ENCODE measurements at regions not wholly inside any gene's neighbourhood (a gene's known extent, or its start where the extent isn't known, plus 50 kb on each side); places are given as distances from the start of the nearest gene placed in this dataset.

GRCh38 chr11:8329847-8330361 lies 66.2 kb upstream of the LMO1 start:
- no peak for FAIRE-seq
- DNase-seq (ENCODE audit: extremely low read depth in 1 of 4, low spot score in 3 of 4) = no peak
- Histone ChIP-seq H4K20me1 (replicated peaks; ENCODE audit: control insufficient read depth, insufficient read depth, low read length) (peaks cover 6% of the 10 kb centered on the region; the same call in 1 of the 2 replicates), H3K27me3 (ENCODE audit: control insufficient read depth in 2 of 2, insufficient read depth in 2 of 2, low read length in 2 of 2) (peaks cover 0 to 41% of the 10 kb centered on the region in 2 experiments; a peak in 3 of 5 replicates), H2AFZ (ENCODE audit: low read depth, low read length) (no peak overlapping the region), H3K79me2 (ENCODE audit: control insufficient read depth, insufficient read depth, low read length) (no peaks in the 10 kb centered on the region), H3K9ac (ENCODE audit: insufficient read depth in 1 of 2, low read depth in 2 of 2, low read length in 2 of 2) (no peak overlapping the region), H3K27ac (ENCODE audit: extremely low read depth, low read depth, low read length) (no peak overlapping the region), H3K4me3 (no peak overlapping the region), H3K9me1 (ENCODE audit: control insufficient read depth, insufficient read depth, low read length) (no peaks in the 10 kb centered on the region), H3K36me3 (ENCODE audit: control insufficient read depth, insufficient read depth, low read length) (no peaks in the 10 kb centered on the region), H3K4me1 (replicated peaks in 1 of 2; ENCODE audit: control insufficient read depth in 2 of 2, insufficient read depth in 2 of 2, low read length in 2 of 2) (peaks cover 3 to 6% of the 10 kb centered on the region in 2 experiments; a peak in 3 of 5 replicates), H3K4me2 (ENCODE audit: insufficient read depth, low read length) (no peak overlapping the region), H3K9me3 (replicated peaks; ENCODE audit: control insufficient read depth, insufficient read depth, low read depth, low read length) (no peaks in the 10 kb centered on the region)
- in situ Hi-C loops (cut with MboI) (no loop called here), intact Hi-C loops (cut with micrococcal nuclease) (no loop called here)
- CTCF ChIA-PET (ENCODE audit: low intra/inter-chr PET ratio) = no interaction called here
- 6% methylated on average over 17 of the region's 17 CpGs for WGBS (ENCODE audit: insufficient coverage, low coverage, missing lambda C conversion rate)
- POLR2A ChIA-PET = interaction anchor here (0.7 kb wide), 1 partner anchor 601 kb away, joined by 3 read pairs; no protein-coding TSS in a partner anchor
- BruUV-seq (replicated peaks) = no TSS peak
- no peak for ATAC-seq
- TF ChIP-seq ZNF76 (CRISPR knock-in tag; IDR thresholded peaks at IDR 0.05; ENCODE audit: borderline replicate concordance) (no peak), POLR2G (IDR thresholded peaks at IDR 0.05; ENCODE audit: low read depth, low read length) (no peak), YBX1 (IDR thresholded peaks at IDR 0.05) (no peak), KAT7 (CRISPR knock-in tag; IDR thresholded peaks at IDR 0.05; ENCODE audit: borderline replicate concordance) (no peak), RBM39 (optimal IDR thresholded peaks at IDR 0.05; ENCODE audit: low read depth, low read length) (no peak), TCF15 (CRISPR knock-in tag; IDR thresholded peaks at IDR 0.05) (no peak), ZBTB9 (CRISPR knock-in tag; IDR thresholded peaks at IDR 0.05) (no peak), HLTF (IDR thresholded peaks at IDR 0.05) (no peak), DPF2 (IDR thresholded peaks at IDR 0.05) (no peak), FOXK2 (conservative IDR thresholded peaks at IDR 0.05 in 1 of 2, IDR thresholded peaks at IDR 0.05 in 1 of 2; ENCODE audit: low read depth in 2 of 2) (no peak), ZNF75A (CRISPR knock-in tag; IDR thresholded peaks at IDR 0.05) (no peak), HES1 (IDR thresholded peaks at IDR 0.05; ENCODE audit: low read depth) (no peak), ZNF41 (CRISPR knock-in tag; conservative IDR thresholded peaks at IDR 0.05) (no peak)
- TF ChIP-seq, protein P1, sequence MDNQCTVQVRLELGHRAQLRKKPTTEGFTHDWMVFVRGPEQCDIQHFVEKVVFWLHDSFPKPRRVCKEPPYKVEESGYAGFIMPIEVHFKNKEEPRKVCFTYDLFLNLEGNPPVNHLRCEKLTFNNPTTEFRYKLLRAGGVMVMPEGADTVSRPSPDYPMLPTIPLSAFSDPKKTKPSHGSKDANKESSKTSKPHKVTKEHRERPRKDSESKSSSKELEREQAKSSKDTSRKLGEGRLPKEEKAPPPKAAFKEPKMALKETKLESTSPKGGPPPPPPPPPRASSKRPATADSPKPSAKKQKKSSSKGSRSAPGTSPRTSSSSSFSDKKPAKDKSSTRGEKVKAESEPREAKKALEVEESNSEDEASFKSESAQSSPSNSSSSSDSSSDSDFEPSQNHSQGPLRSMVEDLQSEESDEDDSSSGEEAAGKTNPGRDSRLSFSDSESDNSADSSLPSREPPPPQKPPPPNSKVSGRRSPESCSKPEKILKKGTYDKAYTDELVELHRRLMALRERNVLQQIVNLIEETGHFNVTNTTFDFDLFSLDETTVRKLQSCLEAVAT (IDR thresholded peaks at IDR 0.05) = no peak
- TF ChIP-seq, protein P2, sequence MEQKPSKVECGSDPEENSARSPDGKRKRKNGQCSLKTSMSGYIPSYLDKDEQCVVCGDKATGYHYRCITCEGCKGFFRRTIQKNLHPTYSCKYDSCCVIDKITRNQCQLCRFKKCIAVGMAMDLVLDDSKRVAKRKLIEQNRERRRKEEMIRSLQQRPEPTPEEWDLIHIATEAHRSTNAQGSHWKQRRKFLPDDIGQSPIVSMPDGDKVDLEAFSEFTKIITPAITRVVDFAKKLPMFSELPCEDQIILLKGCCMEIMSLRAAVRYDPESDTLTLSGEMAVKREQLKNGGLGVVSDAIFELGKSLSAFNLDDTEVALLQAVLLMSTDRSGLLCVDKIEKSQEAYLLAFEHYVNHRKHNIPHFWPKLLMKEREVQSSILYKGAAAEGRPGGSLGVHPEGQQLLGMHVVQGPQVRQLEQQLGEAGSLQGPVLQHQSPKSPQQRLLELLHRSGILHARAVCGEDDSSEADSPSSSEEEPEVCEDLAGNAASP (IDR thresholded peaks at IDR 0.05) = no peak

Data from K562 (cell line).